Liver (tissue), 3 donors: ENCODE measurements at regions not wholly inside any gene's neighbourhood (a gene's known extent, or its start where the extent isn't known, plus 50 kb on each side); places are given as distances from the start of the nearest gene placed in this dataset.

Source experiments
- EGR1 ChIP-seq, 2 donors: IDR thresholded peaks; 2 replicates each; pipeline ENCODE4 v1.6.1; 2016 to 2018; ENCODE audit warnings: antibody characterized with exemption in 2 of 2, low read depth in 2 of 2
- FOXA1 ChIP-seq: IDR thresholded peaks from 2 replicates; pipeline ENCODE4 v1.6.1; 2016; ENCODE audit warnings: antibody characterized with exemption
- GABPA ChIP-seq, 2 donors: IDR thresholded peaks in 1 of 2; conservative IDR thresholded peaks in 1 of 2; 2 replicates each; pipeline ENCODE4 v1.6.1; 2016; ENCODE audit warnings: antibody characterized with exemption in 2 of 2, mild to moderate bottlenecking in 1 of 2, moderate library complexity in 1 of 2
- HNF4G ChIP-seq: IDR thresholded peaks from 2 replicates; pipeline ENCODE4 v1.6.1; 2016; ENCODE audit warnings: antibody characterized with exemption
- JUND ChIP-seq, 2 donors: IDR thresholded peaks; 2 replicates each; pipeline ENCODE4 v1.6.1; 2016; ENCODE audit warnings: antibody characterized with exemption in 2 of 2
- RAD21 ChIP-seq, 2 donors: IDR thresholded peaks; 2 replicates each; pipeline ENCODE4 v1.6.1; 2016; ENCODE audit warnings: antibody characterized with exemption in 2 of 2, mild to moderate bottlenecking in 2 of 2
- SP1 ChIP-seq: IDR thresholded peaks from 2 replicates; pipeline ENCODE4 v1.6.1; 2018; ENCODE audit warnings: antibody characterized with exemption, mild to moderate bottlenecking
- TAF1 ChIP-seq: conservative IDR thresholded peaks from 2 replicates; pipeline ENCODE4 v1.6.1; 2016; ENCODE audit warnings: antibody characterized with exemption, mild to moderate bottlenecking
- YY1 ChIP-seq: IDR thresholded peaks from 2 replicates; pipeline ENCODE4 v1.6.1; 2016; ENCODE audit warnings: antibody characterized with exemption, mild to moderate bottlenecking
- TF ChIP-seq, protein P1 (sequence below): fragments of 150-350 bp; IDR thresholded peaks from 2 replicates; pipeline ENCODE4 v1.5.1; 2017; ENCODE audit warnings: improper control_type of control experiment, low read depth, low read length; ENCODE audit not compliant: missing input control
- TF ChIP-seq, protein P2 (sequence below): IDR thresholded peaks from 2 replicates; pipeline ENCODE4 v1.6.1; 2016; ENCODE audit warnings: antibody characterized with exemption
- TF ChIP-seq, protein P3 (sequence below): IDR thresholded peaks from 2 replicates; pipeline ENCODE4 v1.6.1; 2016; ENCODE audit warnings: antibody characterized with exemption
- TF ChIP-seq, protein P4 (sequence below): IDR thresholded peaks from 2 replicates; pipeline ENCODE4 v1.6.1; 2016; ENCODE audit warnings: antibody characterized with exemption
- TF ChIP-seq, protein P5 (sequence below): IDR thresholded peaks from 2 replicates; pipeline ENCODE4 v1.6.1; 2016; ENCODE audit warnings: antibody characterized with exemption, mild to moderate bottlenecking
- donor health status: healthy.
- donor health status: healthy.

DNA sequence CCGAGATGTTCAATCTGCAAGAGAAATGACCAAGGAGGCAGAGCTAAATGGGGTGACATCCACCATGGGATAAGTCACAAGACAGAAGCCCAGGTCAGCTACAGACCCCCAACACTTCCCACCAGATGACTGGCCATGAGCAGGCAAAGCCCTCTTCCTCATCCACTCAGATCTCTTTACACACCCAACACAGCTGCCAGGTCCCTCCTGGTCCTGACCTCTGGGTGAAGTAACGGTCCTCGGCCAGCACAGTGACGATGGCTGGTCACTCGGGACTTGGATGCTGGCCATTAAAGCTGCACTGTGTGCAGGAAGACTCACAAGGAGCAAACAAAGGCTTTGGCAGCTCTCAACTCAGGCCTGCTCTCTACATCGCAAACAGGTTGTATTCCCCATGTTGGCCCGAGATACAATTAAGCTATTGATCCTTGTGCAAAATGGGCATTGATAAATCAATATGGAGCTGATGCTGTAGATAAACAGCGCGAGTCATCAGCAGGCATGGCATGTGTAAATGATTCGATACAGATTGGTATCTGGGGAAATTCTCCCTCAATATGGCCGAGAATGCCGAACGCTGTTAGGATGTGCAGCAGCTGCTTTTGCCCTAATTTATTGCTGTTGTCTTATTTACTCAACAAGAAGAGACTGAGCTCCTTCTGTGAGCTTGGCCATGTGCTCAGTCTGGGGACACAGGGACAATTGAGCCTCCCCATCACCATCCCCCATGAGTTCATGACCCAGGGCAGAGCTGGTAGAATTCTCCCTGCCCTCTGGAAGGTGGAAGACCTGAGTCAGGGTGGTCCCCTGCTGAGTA lies 98.7 kb downstream of the C5orf15 start:
- TF ChIP-seq, protein P1, sequence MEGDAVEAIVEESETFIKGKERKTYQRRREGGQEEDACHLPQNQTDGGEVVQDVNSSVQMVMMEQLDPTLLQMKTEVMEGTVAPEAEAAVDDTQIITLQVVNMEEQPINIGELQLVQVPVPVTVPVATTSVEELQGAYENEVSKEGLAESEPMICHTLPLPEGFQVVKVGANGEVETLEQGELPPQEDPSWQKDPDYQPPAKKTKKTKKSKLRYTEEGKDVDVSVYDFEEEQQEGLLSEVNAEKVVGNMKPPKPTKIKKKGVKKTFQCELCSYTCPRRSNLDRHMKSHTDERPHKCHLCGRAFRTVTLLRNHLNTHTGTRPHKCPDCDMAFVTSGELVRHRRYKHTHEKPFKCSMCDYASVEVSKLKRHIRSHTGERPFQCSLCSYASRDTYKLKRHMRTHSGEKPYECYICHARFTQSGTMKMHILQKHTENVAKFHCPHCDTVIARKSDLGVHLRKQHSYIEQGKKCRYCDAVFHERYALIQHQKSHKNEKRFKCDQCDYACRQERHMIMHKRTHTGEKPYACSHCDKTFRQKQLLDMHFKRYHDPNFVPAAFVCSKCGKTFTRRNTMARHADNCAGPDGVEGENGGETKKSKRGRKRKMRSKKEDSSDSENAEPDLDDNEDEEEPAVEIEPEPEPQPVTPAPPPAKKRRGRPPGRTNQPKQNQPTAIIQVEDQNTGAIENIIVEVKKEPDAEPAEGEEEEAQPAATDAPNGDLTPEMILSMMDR = no peak
- TF ChIP-seq GABPA (IDR thresholded peaks at IDR 0.05 in 1 of 2, conservative IDR thresholded peaks at IDR 0.05 in 1 of 2) = no peak
- TF ChIP-seq, protein P2, sequence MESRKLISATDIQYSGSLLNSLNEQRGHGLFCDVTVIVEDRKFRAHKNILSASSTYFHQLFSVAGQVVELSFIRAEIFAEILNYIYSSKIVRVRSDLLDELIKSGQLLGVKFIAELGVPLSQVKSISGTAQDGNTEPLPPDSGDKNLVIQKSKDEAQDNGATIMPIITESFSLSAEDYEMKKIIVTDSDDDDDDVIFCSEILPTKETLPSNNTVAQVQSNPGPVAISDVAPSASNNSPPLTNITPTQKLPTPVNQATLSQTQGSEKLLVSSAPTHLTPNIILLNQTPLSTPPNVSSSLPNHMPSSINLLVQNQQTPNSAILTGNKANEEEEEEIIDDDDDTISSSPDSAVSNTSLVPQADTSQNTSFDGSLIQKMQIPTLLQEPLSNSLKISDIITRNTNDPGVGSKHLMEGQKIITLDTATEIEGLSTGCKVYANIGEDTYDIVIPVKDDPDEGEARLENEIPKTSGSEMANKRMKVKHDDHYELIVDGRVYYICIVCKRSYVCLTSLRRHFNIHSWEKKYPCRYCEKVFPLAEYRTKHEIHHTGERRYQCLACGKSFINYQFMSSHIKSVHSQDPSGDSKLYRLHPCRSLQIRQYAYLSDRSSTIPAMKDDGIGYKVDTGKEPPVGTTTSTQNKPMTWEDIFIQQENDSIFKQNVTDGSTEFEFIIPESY = no peak
- no peak for TF ChIP-seq EGR1 (IDR thresholded peaks at IDR 0.05; ENCODE audit: low read depth in 2 of 2)
- TF ChIP-seq TAF1 = no peak
- TF ChIP-seq HNF4G = no peak
- TF ChIP-seq SP1 = peak; percentile 8
- no peak for TF ChIP-seq RAD21 (IDR thresholded peaks at IDR 0.05)
- TF ChIP-seq, protein P3, sequence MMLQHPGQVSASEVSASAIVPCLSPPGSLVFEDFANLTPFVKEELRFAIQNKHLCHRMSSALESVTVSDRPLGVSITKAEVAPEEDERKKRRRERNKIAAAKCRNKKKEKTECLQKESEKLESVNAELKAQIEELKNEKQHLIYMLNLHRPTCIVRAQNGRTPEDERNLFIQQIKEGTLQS = no peak
- TF ChIP-seq, protein P4, sequence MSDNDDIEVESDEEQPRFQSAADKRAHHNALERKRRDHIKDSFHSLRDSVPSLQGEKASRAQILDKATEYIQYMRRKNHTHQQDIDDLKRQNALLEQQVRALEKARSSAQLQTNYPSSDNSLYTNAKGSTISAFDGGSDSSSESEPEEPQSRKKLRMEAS = peak; percentile 54
- no peak for TF ChIP-seq JUND (IDR thresholded peaks at IDR 0.05)
- TF ChIP-seq, protein P5, sequence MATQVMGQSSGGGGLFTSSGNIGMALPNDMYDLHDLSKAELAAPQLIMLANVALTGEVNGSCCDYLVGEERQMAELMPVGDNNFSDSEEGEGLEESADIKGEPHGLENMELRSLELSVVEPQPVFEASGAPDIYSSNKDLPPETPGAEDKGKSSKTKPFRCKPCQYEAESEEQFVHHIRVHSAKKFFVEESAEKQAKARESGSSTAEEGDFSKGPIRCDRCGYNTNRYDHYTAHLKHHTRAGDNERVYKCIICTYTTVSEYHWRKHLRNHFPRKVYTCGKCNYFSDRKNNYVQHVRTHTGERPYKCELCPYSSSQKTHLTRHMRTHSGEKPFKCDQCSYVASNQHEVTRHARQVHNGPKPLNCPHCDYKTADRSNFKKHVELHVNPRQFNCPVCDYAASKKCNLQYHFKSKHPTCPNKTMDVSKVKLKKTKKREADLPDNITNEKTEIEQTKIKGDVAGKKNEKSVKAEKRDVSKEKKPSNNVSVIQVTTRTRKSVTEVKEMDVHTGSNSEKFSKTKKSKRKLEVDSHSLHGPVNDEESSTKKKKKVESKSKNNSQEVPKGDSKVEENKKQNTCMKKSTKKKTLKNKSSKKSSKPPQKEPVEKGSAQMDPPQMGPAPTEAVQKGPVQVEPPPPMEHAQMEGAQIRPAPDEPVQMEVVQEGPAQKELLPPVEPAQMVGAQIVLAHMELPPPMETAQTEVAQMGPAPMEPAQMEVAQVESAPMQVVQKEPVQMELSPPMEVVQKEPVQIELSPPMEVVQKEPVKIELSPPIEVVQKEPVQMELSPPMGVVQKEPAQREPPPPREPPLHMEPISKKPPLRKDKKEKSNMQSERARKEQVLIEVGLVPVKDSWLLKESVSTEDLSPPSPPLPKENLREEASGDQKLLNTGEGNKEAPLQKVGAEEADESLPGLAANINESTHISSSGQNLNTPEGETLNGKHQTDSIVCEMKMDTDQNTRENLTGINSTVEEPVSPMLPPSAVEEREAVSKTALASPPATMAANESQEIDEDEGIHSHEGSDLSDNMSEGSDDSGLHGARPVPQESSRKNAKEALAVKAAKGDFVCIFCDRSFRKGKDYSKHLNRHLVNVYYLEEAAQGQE = no peak
- peak; percentile 52 for TF ChIP-seq YY1
- TF ChIP-seq FOXA1 = no peak
